ENCODE measurements at regions not wholly inside any gene's neighbourhood (a gene's known extent, or its start where the extent isn't known, plus 50 kb on each side); places are given as distances from the start of the nearest gene placed in this dataset.
A peak's percentile ranks its signal among the peaks of the same experiment; 100 is the strongest.

DNA sequence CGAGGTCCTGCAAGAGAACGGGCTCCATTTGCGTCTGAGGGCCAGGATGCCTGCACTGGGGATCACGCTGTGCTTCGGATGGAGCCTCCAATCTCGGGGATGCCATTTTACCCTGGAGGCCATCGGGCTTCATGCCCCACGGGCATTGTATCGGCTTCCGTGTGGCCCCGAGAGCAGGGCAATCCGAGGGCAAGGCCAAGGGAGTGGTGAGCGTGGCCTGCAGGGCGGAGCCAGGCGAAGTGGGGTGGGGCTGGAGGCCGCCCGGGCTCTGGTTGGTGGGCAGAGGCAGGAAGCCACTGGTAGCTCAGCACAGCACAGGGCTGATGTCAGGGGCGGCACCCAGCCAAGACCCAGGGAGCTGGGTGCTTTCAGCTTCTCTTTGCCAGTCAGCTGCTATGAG lies 57.5 kb upstream of the BHLHE23 start:
- WGBS, 2 donors (ENCODE audit: extremely low coverage in 2 of 2, insufficient read length in 2 of 2, insufficient replicate concordance in 1 of 2): no CpG with 5 or more reads among the region's 18 CpGs
- peaks cover 0 to 38% (median 0%) of the 10 kb centered on the region in 3 experiments for H3K27me3 ChIP-seq (ENCODE audit: control insufficient read depth in 3 of 3, insufficient read depth in 3 of 3, low read depth in 1 of 3, low read length in 3 of 3)
- H2AK5ac ChIP-seq (ENCODE audit: low read depth, low read length): no peak overlapping the region
- no peak overlapping the region for H2AFZ ChIP-seq (ENCODE audit: low read length)
- no peak overlapping the region for H4K8ac ChIP-seq (ENCODE audit: low read depth, low read length)
- H2BK120ac ChIP-seq (ENCODE audit: low read depth, low read length): no peak overlapping the region
- no peak overlapping the region for H2BK5ac ChIP-seq (ENCODE audit: low read length)
- peaks cover 1 to 8% of the 10 kb centered on the region in 2 donors for H3K4me1 ChIP-seq (ENCODE audit: control insufficient read depth in 2 of 2, insufficient read depth in 1 of 2, low read depth in 1 of 2, low read length in 2 of 2)
- no peak overlapping the region for H4K91ac ChIP-seq (ENCODE audit: low read depth, low read length, poor library complexity)
- peak overlapping the region; percentile 46 for H3K23ac ChIP-seq (ENCODE audit: low read depth, low read length, poor library complexity)
- no peak overlapping the region for H3K27ac ChIP-seq (replicated peaks; ENCODE audit: low read length)
- no peak overlapping the region for H3K4ac ChIP-seq (ENCODE audit: low read length)
- H2BK12ac ChIP-seq (ENCODE audit: low read length): no peak overlapping the region
- H3K18ac ChIP-seq (ENCODE audit: low read length): peak overlapping the region; percentile 6
- H2BK15ac ChIP-seq (ENCODE audit: low read length): no peak overlapping the region
- no peak for DNase-seq (ENCODE audit: low spot score)
- H3K36me3 ChIP-seq (replicated peaks in 1 of 2; ENCODE audit: control insufficient read depth in 2 of 2, insufficient read depth in 2 of 2, low read length in 2 of 2): no peaks in the 10 kb centered on the region
- peak overlapping the region; percentile 65 for H3K9ac ChIP-seq (ENCODE audit: low read depth, low read length, poor library complexity)
- no peak overlapping the region for H3K14ac ChIP-seq (ENCODE audit: low read length)
- no peak overlapping the region for H3K4me2 ChIP-seq (ENCODE audit: insufficient read depth, low read length, poor library complexity, severe bottlenecking)
- H3K4me3 ChIP-seq (ENCODE audit: low read length in 2 of 2): no peak overlapping the region
- no peaks in the 10 kb centered on the region for H3K79me1 ChIP-seq (ENCODE audit: low read depth, low read length)
- H3K9me3 ChIP-seq (replicated peaks in 1 of 2; ENCODE audit: control insufficient read depth in 2 of 2, insufficient read depth in 1 of 2, low read depth in 1 of 2, low read length in 2 of 2): peaks cover 9% of the 10 kb centered on the region in 2 donors

DNA sequence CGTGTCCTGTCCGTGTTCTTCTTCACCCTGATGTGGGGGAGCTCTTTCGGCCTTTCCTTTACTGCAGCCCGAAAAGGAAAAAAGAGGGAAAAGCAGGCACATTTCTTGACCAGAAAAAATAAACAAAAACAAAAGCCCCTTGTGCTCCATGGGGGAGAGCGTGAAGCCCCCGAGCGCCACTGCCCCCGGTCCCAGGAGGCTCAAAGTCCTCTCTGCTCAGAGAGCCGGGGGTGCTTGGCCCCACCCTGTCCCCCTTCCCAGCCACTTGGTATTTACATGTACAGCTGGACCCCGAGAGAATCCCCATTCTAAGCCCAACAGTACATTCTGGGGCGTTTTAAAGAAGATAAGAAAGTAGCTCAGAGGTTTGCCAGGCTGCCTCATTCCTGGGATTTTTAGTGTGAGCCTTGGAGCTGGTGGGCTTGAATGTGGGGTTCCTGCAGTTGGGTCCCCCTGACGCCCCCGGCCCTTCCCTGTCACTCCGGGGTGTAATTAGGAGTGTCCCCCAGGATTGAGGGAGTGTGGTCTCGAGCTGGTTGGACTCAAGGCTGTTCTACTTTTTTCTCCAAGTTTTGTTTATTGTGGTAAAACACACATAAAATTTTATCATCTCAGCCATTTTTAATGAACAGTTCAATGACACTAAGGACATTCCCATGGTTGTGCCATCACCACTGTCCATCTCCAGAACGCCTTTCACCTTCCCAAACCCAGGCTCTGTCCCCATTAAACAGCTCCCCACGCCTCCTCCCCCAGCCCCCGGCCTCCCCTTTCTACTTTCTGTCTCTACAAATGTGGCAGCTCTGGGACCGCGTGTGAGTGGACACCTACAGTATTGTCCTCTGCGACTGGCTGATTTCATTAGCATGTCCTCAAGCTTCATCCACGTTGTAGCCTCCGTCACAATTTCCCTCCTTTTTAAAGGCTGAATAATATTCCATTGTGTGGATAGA lies 55.7 kb upstream of the BHLHE23 start:
- H3K9me3 ChIP-seq (replicated peaks in 1 of 2; ENCODE audit: control insufficient read depth in 2 of 2, insufficient read depth in 1 of 2, low read depth in 1 of 2, low read length in 2 of 2): peaks cover 9% of the 10 kb centered on the region in 2 donors

DNA sequence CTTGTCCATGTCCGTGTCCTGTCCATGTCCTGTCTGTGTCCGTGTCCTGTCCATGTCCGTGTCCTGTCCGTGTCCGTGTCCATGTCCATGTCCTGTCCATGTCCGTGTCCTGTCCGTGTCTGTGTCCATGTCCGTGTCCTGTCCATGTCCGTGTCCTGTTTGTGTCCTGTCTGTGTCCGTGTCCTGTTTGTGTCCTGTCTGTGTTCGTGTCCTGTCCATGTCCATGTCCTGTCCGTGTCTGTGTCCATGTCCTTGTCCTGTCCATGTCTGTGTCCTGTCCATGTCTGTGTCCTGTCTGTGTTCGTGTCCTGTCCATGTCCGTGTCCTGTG lies 55.0 kb upstream of the BHLHE23 start:
- Histone ChIP-seq H3K4me2 (ENCODE audit: insufficient read depth, low read length, poor library complexity, severe bottlenecking) (no peak overlapping the region), H4K91ac (ENCODE audit: low read depth, low read length, poor library complexity) (no peak overlapping the region), H2BK120ac (ENCODE audit: low read depth, low read length) (no peak overlapping the region), H3K4ac (ENCODE audit: low read length) (no peak overlapping the region), H3K18ac (ENCODE audit: low read length) (no peak overlapping the region), H3K79me1 (ENCODE audit: low read depth, low read length) (no peaks in the 10 kb centered on the region), H3K4me3 (ENCODE audit: low read length in 2 of 2) (peak overlapping the region in 1 of 2 donors; percentile 7), H3K27ac (replicated peaks; ENCODE audit: low read length) (no peak overlapping the region), H4K8ac (ENCODE audit: low read depth, low read length) (no peak overlapping the region), H2BK5ac (ENCODE audit: low read length) (no peak overlapping the region), H3K9me3 (replicated peaks in 1 of 2; ENCODE audit: control insufficient read depth in 2 of 2, insufficient read depth in 1 of 2, low read depth in 1 of 2, low read length in 2 of 2) (peaks cover 9% of the 10 kb centered on the region in 2 donors), H3K4me1 (ENCODE audit: control insufficient read depth in 2 of 2, insufficient read depth in 1 of 2, low read depth in 1 of 2, low read length in 2 of 2) (peaks cover 1 to 8% of the 10 kb centered on the region in 2 donors), H2BK12ac (ENCODE audit: low read length) (no peak overlapping the region), H3K23ac (ENCODE audit: low read depth, low read length, poor library complexity) (peak overlapping the region; percentile 19), H3K27me3 (ENCODE audit: control insufficient read depth in 3 of 3, insufficient read depth in 3 of 3, low read depth in 1 of 3, low read length in 3 of 3) (peaks cover 0 to 26% (median 2%) of the 10 kb centered on the region in 3 experiments), H3K36me3 (replicated peaks in 1 of 2; ENCODE audit: control insufficient read depth in 2 of 2, insufficient read depth in 2 of 2, low read length in 2 of 2) (no peaks in the 10 kb centered on the region), H3K14ac (ENCODE audit: low read length) (peak overlapping the region; percentile 67), H2AK5ac (ENCODE audit: low read depth, low read length) (no peak overlapping the region), H2BK15ac (ENCODE audit: low read length) (no peak overlapping the region), H2AFZ (ENCODE audit: low read length) (no peak overlapping the region), H3K9ac (ENCODE audit: low read depth, low read length, poor library complexity) (no peak overlapping the region)
- DNase-seq (ENCODE audit: low spot score): no peak
- WGBS, 2 donors (ENCODE audit: extremely low coverage in 2 of 2, insufficient read length in 2 of 2, insufficient replicate concordance in 1 of 2): no CpG with 5 or more reads among the region's 14 CpGs

More for the DNA sequence above, 55.7 kb upstream of the BHLHE23 start:
- H2AK5ac ChIP-seq (ENCODE audit: low read depth, low read length): no peak overlapping the region
- peak overlapping the region; percentile 19 for H3K23ac ChIP-seq (ENCODE audit: low read depth, low read length, poor library complexity)
- no peak overlapping the region for H3K4ac ChIP-seq (ENCODE audit: low read length)
- no peak overlapping the region for H2BK120ac ChIP-seq (ENCODE audit: low read depth, low read length)
- no peak overlapping the region for H3K4me2 ChIP-seq (ENCODE audit: insufficient read depth, low read length, poor library complexity, severe bottlenecking)
- H3K79me1 ChIP-seq (ENCODE audit: low read depth, low read length): no peaks in the 10 kb centered on the region
- H3K18ac ChIP-seq (ENCODE audit: low read length): no peak overlapping the region
- no peak overlapping the region for H4K8ac ChIP-seq (ENCODE audit: low read depth, low read length)
- no CpG with 5 or more reads among the region's 23 CpGs for WGBS, 2 donors (ENCODE audit: extremely low coverage in 2 of 2, insufficient read length in 2 of 2, insufficient replicate concordance in 1 of 2)
- no peaks in the 10 kb centered on the region for H3K36me3 ChIP-seq (replicated peaks in 1 of 2; ENCODE audit: control insufficient read depth in 2 of 2, insufficient read depth in 2 of 2, low read length in 2 of 2)
- H2BK12ac ChIP-seq (ENCODE audit: low read length): no peak overlapping the region
- no peak overlapping the region for H2BK15ac ChIP-seq (ENCODE audit: low read length)
- no peak overlapping the region for H3K27ac ChIP-seq (replicated peaks; ENCODE audit: low read length)
- H3K9ac ChIP-seq (ENCODE audit: low read depth, low read length, poor library complexity): no peak overlapping the region
- no peak overlapping the region for H2AFZ ChIP-seq (ENCODE audit: low read length)
- no peak overlapping the region for H4K91ac ChIP-seq (ENCODE audit: low read depth, low read length, poor library complexity)
- H3K4me1 ChIP-seq (ENCODE audit: control insufficient read depth in 2 of 2, insufficient read depth in 1 of 2, low read depth in 1 of 2, low read length in 2 of 2): peaks cover 1 to 8% of the 10 kb centered on the region in 2 donors
- no peak overlapping the region for H3K14ac ChIP-seq (ENCODE audit: low read length)
- DNase-seq (ENCODE audit: low spot score): no peak
- H3K4me3 ChIP-seq (ENCODE audit: low read length in 2 of 2): no peak overlapping the region
- no peak overlapping the region for H2BK5ac ChIP-seq (ENCODE audit: low read length)
- H3K27me3 ChIP-seq (ENCODE audit: control insufficient read depth in 3 of 3, insufficient read depth in 3 of 3, low read depth in 1 of 3, low read length in 3 of 3): peaks cover 0 to 33% (median 2%) of the 10 kb centered on the region in 3 experiments

DNA sequence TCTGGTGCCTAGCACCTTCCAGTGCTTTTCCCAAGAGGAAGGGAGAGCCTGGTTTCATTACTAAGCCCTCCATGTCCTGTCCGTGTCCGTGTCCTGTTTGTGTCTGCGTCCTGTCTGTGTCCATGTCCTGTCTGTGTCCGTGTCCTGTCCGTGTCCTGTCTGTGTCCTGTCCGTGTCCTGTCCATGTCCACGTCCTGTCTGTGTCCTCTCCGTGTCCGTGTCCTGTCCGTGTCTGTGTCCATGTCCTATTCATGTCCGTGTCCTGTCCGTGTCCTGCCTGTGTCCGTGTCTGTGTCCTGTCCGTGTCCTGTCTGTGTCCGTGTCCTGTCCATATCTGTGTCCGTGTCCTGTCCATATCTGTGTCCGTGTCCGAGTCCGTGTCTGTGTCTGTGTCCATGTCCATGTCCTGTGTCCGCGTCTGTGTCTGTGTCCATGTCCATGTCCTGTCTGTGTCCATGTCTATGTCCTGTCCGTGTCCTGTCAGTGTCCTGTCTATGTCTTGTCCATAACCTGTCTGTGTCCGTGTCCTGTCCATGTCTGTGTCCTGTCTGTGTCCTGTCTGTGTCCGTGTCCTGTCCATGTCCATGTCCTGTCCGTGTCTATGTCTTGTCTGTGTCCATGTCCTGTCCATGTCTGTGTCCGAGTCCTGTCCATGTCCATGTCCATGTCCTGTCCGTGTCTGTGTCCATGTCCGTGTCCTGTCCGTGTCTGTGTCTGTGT lies 54.4 kb upstream of the BHLHE23 start:
- H3K23ac ChIP-seq (ENCODE audit: low read depth, low read length, poor library complexity): peak overlapping the region; percentile 50
- no peaks in the 10 kb centered on the region for H3K79me1 ChIP-seq (ENCODE audit: low read depth, low read length)
- no peak for DNase-seq (ENCODE audit: low spot score)
- no peak overlapping the region for H2AK5ac ChIP-seq (ENCODE audit: low read depth, low read length)
- H3K27me3 ChIP-seq (ENCODE audit: control insufficient read depth in 3 of 3, insufficient read depth in 3 of 3, low read depth in 1 of 3, low read length in 3 of 3): peaks cover 0 to 20% (median 2%) of the 10 kb centered on the region in 3 experiments
- H3K4me2 ChIP-seq (ENCODE audit: insufficient read depth, low read length, poor library complexity, severe bottlenecking): no peak overlapping the region
- H2BK15ac ChIP-seq (ENCODE audit: low read length): no peak overlapping the region
- H3K27ac ChIP-seq (replicated peaks; ENCODE audit: low read length): no peak overlapping the region
- H2BK120ac ChIP-seq (ENCODE audit: low read depth, low read length): no peak overlapping the region
- peaks cover 2 to 9% of the 10 kb centered on the region in 2 donors for H3K4me1 ChIP-seq (ENCODE audit: control insufficient read depth in 2 of 2, insufficient read depth in 1 of 2, low read depth in 1 of 2, low read length in 2 of 2)
- H3K4me3 ChIP-seq (ENCODE audit: low read length in 2 of 2): peak overlapping the region in 1 of 2 donors; percentile 7
- peak overlapping the region; percentile 66 for H2BK5ac ChIP-seq (ENCODE audit: low read length)
- H2AFZ ChIP-seq (ENCODE audit: low read length): no peak overlapping the region
- no peak overlapping the region for H3K4ac ChIP-seq (ENCODE audit: low read length)
- no peak overlapping the region for H4K8ac ChIP-seq (ENCODE audit: low read depth, low read length)
- H2BK12ac ChIP-seq (ENCODE audit: low read length): peak overlapping the region; percentile 63
- no CpG with 5 or more reads among the region's 29 CpGs for WGBS, 2 donors (ENCODE audit: extremely low coverage in 2 of 2, insufficient read length in 2 of 2, insufficient replicate concordance in 1 of 2)
- no peak overlapping the region for H3K18ac ChIP-seq (ENCODE audit: low read length)
- no peak overlapping the region for H4K91ac ChIP-seq (ENCODE audit: low read depth, low read length, poor library complexity)
- H3K36me3 ChIP-seq (replicated peaks in 1 of 2; ENCODE audit: control insufficient read depth in 2 of 2, insufficient read depth in 2 of 2, low read length in 2 of 2): no peaks in the 10 kb centered on the region
- H3K14ac ChIP-seq (ENCODE audit: low read length): peak overlapping the region; percentile 67
- H3K9me3 ChIP-seq (replicated peaks in 1 of 2; ENCODE audit: control insufficient read depth in 2 of 2, insufficient read depth in 1 of 2, low read depth in 1 of 2, low read length in 2 of 2): peaks cover 9% of the 10 kb centered on the region in 2 donors
- no peak overlapping the region for H3K9ac ChIP-seq (ENCODE audit: low read depth, low read length, poor library complexity)

All from neuronal stem cell (in vitro differentiated cells).